ENCODE measurements at regions not wholly inside any gene's neighbourhood (a gene's known extent, or its start where the extent isn't known, plus 50 kb on each side); places are given as distances from the start of the nearest gene placed in this dataset.

- TF ChIP-seq PREB (CRISPR knock-in tag; IDR thresholded peaks at IDR 0.05; ENCODE audit: borderline replicate concordance) (no peak), CTCF (IDR thresholded peaks at IDR 0.05) (no peak), USF2 (CRISPR knock-in tag; IDR thresholded peaks at IDR 0.05) (no peak), IRF2 (CRISPR knock-in tag; IDR thresholded peaks at IDR 0.05; ENCODE audit: borderline replicate concordance, low read depth) (no peak), ATF1 (CRISPR knock-in tag; IDR thresholded peaks at IDR 0.05) (no peak)
Observed at GRCh38 chr6:130309028-130309427, 56.8 kb upstream of the TMEM200A start.

Measured in WTC11 (cell line).